ENCODE measurements at regions not wholly inside any gene's neighbourhood (a gene's known extent, or its start where the extent isn't known, plus 50 kb on each side); places are given as distances from the start of the nearest gene placed in this dataset.

DNA sequence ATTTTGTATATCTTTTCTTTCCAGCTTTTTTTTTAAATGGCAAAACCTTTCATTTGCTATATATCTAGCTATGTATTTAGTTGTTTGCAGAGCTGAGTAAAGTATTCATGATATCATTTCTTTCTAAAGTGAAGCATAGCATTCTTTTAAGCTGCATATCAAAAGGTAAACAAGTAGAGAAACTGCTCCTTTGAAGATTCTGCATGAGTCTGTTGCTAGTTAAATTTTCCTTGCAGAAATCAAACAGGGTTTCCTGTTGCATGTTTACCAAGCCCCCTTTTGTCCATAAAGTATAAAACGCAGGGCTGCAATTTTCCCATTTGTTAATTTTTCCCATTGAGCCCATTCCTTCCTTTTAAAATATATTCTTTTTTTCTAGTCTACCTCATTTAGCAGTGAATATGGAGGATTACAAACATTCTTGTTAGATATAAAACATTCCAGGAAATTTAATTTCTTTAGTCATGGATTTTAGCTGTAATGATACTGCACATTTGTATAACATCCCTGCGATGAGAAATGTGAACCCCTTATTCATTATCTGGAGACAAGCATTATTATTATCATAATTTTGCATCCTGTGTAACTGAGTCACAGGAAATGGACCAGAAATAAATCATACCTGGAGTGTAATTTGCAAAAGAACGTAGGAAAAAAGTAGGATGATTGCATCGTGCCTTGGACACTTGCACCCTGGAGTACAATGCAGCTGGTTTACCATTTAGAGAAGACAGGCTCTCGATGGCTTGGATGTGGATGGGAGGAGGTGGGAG, 110.9 kb upstream of the ARGLU1 start:
- 3% methylated on average over 4 of the region's 5 CpGs for WGBS (ENCODE audit: insufficient coverage, low coverage, missing lambda C conversion rate)
- no TSS peak for BruUV-seq (replicated peaks)
- no peaks in the 10 kb centered on the region for H3K27me3 ChIP-seq (ENCODE audit: control insufficient read depth in 2 of 2, insufficient read depth in 2 of 2, low read length in 2 of 2)
- no peak overlapping the region for H3K4me3 ChIP-seq
- ChIA-PET POLR2A (no interaction called here), CTCF (ENCODE audit: low intra/inter-chr PET ratio) (no interaction called here)
- ATAC-seq, result no peak
- intact Hi-C loops (cut with micrococcal nuclease), result no loop called here
- in situ Hi-C loops (cut with MboI), result no loop called here
- TF ChIP-seq EP300 (IDR thresholded peaks at IDR 0.05; ENCODE audit: low read length) (no peak), E2F4 (CRISPR knock-in tag; IDR thresholded peaks at IDR 0.05; ENCODE audit: low read depth) (no peak), ZNF253 (CRISPR knock-in tag; conservative IDR thresholded peaks at IDR 0.05) (no peak), ZNF197 (CRISPR knock-in tag; IDR thresholded peaks at IDR 0.05; ENCODE audit: low read depth) (no peak), CREB3 (tag; conservative IDR thresholded peaks at IDR 0.05; ENCODE audit: low read depth) (no peak), RBM15 (IDR thresholded peaks at IDR 0.05; ENCODE audit: insufficient read depth, low read length) (no peak), PHB (CRISPR knock-in tag; IDR thresholded peaks at IDR 0.05) (no peak), FOXM1 (IDR thresholded peaks at IDR 0.05; ENCODE audit: low read depth) (no peak), FOXM1 (CRISPR knock-in tag; IDR thresholded peaks at IDR 0.05; ENCODE audit: low read depth) (no peak), POLR2H (tag; IDR thresholded peaks at IDR 0.05; ENCODE audit: low read depth) (no peak), CREM (IDR thresholded peaks at IDR 0.05; ENCODE audit: low read depth) (no peak), ZNF24 (IDR thresholded peaks at IDR 0.05) (no peak), ZNF174 (CRISPR knock-in tag; IDR thresholded peaks at IDR 0.05) (no peak), RHOXF2B (CRISPR knock-in tag; conservative IDR thresholded peaks at IDR 0.05) (no peak), ARID2 (IDR thresholded peaks at IDR 0.05) (no peak), ZNF696 (CRISPR knock-in tag; conservative IDR thresholded peaks at IDR 0.05) (no peak), PTBP1 (IDR thresholded peaks at IDR 0.05; ENCODE audit: low read depth, low read length) (no peak)
- TF ChIP-seq, protein P1, sequence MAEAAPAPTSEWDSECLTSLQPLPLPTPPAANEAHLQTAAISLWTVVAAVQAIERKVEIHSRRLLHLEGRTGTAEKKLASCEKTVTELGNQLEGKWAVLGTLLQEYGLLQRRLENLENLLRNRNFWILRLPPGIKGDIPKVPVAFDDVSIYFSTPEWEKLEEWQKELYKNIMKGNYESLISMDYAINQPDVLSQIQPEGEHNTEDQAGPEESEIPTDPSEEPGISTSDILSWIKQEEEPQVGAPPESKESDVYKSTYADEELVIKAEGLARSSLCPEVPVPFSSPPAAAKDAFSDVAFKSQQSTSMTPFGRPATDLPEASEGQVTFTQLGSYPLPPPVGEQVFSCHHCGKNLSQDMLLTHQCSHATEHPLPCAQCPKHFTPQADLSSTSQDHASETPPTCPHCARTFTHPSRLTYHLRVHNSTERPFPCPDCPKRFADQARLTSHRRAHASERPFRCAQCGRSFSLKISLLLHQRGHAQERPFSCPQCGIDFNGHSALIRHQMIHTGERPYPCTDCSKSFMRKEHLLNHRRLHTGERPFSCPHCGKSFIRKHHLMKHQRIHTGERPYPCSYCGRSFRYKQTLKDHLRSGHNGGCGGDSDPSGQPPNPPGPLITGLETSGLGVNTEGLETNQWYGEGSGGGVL (CRISPR knock-in tag; IDR thresholded peaks at IDR 0.05), result no peak
- H3K27ac ChIP-seq (ENCODE audit: extremely low read depth, low read depth, low read length), result no peak overlapping the region
- H3K4me2 ChIP-seq (ENCODE audit: insufficient read depth, low read length), result no peak overlapping the region
- H3K9me1 ChIP-seq (ENCODE audit: control insufficient read depth, insufficient read depth, low read length), result no peaks in the 10 kb centered on the region
- no peaks in the 10 kb centered on the region; a peak in 1 of 5 replicates for H3K4me1 ChIP-seq (replicated peaks in 1 of 2; ENCODE audit: control insufficient read depth in 2 of 2, insufficient read depth in 2 of 2, low read length in 2 of 2)
- DNase-seq (ENCODE audit: extremely low read depth in 1 of 4, low spot score in 3 of 4), result no peak
- no peaks in the 10 kb centered on the region for H3K9me3 ChIP-seq (replicated peaks; ENCODE audit: control insufficient read depth, insufficient read depth, low read depth, low read length)
- H3K79me2 ChIP-seq (ENCODE audit: control insufficient read depth, insufficient read depth, low read length), result no peaks in the 10 kb centered on the region
- FAIRE-seq, result no peak
- H3K36me3 ChIP-seq (ENCODE audit: control insufficient read depth, insufficient read depth, low read length), result no peaks in the 10 kb centered on the region
- H2AFZ ChIP-seq (ENCODE audit: low read depth, low read length), result no peak overlapping the region
- H3K9ac ChIP-seq (ENCODE audit: insufficient read depth in 1 of 2, low read depth in 2 of 2, low read length in 2 of 2), result no peak overlapping the region
- no peaks in the 10 kb centered on the region for H4K20me1 ChIP-seq (replicated peaks; ENCODE audit: control insufficient read depth, insufficient read depth, low read length)

Measured in K562 (cell line).